ENCODE measurements at regions not wholly inside any gene's neighbourhood (a gene's known extent, or its start where the extent isn't known, plus 50 kb on each side); places are given as distances from the start of the nearest gene placed in this dataset.

DNA sequence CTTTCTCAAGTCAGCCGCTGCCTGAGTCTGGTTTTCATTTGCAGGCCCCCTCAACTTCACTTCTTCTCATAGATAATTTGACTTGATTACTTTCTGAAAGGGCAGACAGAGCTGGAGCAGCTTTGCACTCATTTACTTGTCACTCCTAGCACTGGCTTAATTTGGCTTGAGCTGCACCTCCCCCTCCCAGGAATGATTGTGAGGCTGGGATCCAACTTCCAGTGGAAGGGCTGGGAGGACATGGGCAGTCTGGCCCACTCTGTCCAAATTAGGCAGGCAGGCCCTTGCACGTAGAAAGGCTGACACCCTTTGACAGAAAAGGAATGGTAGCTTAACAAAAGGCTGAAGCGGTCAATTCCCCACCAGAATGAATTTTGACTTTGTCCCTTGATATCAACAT lies 453.9 kb downstream of the ETS1 start:
- H3K4me3 ChIP-seq, result no peak overlapping the region
- CTCF ChIA-PET, result interaction anchor here (1.9 kb wide), 1 partner anchor 24 kb away, joined by 8 read pairs; no protein-coding TSS in a partner anchor
- H3K9ac ChIP-seq (ENCODE audit: control insufficient read depth, insufficient read depth, low read length), result no peak overlapping the region
- in situ Hi-C loops (cut with MboI) (no loop called here), intact Hi-C loops (cut with micrococcal nuclease; ENCODE audit: unreplicated experiment) (no loop called here)
- no peaks in the 10 kb centered on the region for H3K79me2 ChIP-seq (ENCODE audit: control insufficient read depth, insufficient read depth, low read length)
- TF ChIP-seq ASH2L (IDR thresholded peaks at IDR 0.05; ENCODE audit: borderline replicate concordance, low read depth) (no peak), MEF2A (IDR thresholded peaks at IDR 0.05; ENCODE audit: insufficient read depth, low read depth, low read length) (no peak)
- TF ChIP-seq, protein P1, sequence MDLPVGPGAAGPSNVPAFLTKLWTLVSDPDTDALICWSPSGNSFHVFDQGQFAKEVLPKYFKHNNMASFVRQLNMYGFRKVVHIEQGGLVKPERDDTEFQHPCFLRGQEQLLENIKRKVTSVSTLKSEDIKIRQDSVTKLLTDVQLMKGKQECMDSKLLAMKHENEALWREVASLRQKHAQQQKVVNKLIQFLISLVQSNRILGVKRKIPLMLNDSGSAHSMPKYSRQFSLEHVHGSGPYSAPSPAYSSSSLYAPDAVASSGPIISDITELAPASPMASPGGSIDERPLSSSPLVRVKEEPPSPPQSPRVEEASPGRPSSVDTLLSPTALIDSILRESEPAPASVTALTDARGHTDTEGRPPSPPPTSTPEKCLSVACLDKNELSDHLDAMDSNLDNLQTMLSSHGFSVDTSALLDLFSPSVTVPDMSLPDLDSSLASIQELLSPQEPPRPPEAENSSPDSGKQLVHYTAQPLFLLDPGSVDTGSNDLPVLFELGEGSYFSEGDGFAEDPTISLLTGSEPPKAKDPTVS (IDR thresholded peaks at IDR 0.05; ENCODE audit: low read depth, low read length), result no peak
- H2AFZ ChIP-seq (ENCODE audit: control insufficient read depth, low read depth, low read length), result no peak overlapping the region
- H3K27me3 ChIP-seq (replicated peaks in 1 of 2; ENCODE audit: control insufficient read depth in 2 of 2, insufficient read depth in 2 of 2, low read length in 1 of 2), result no peaks in the 10 kb centered on the region
- no peak overlapping the region for H3K27ac ChIP-seq (ENCODE audit: control insufficient read depth, insufficient read depth)
- SMC1A ChIA-PET (ENCODE audit: uncharacterized antibody, unreplicated experiment), result no interaction called here
- no peaks in the 10 kb centered on the region for H4K20me1 ChIP-seq (ENCODE audit: control insufficient read depth, insufficient read depth)
- WGBS (ENCODE audit: insufficient coverage, insufficient replicate concordance, low lambda C conversion rate, missing lambda C conversion rate), result 20% methylated on average over 3 of the region's 3 CpGs
- BruUV-seq (replicated peaks), result no TSS peak
- DNase-seq (ENCODE audit: low read depth, low spot score), result no peak
- POLR2A ChIA-PET, result no interaction called here
- H3K4me1 ChIP-seq (ENCODE audit: control insufficient read depth, insufficient read depth, low read length), result no peaks in the 10 kb centered on the region
- no peak for ATAC-seq
- FAIRE-seq, result no peak
- no peaks in the 10 kb centered on the region for H3K36me3 ChIP-seq (ENCODE audit: control insufficient read depth in 2 of 2, insufficient read depth in 2 of 2, low read length in 1 of 2)
- H3K4me2 ChIP-seq (ENCODE audit: control insufficient read depth, insufficient read depth), result no peak overlapping the region
- H3K9me3 ChIP-seq (replicated peaks; ENCODE audit: control insufficient read depth, insufficient read depth, low read length), result no peaks in the 10 kb centered on the region
- RAD21 ChIA-PET (ENCODE audit: unreplicated experiment), result no interaction called here

GRCh38 chr11:128130052-128130451 lies 457.3 kb downstream of the ETS1 start:
- ATAC-seq (no peak), FAIRE-seq (no peak), DNase-seq (ENCODE audit: low read depth, low spot score) (no peak)
- no peaks in the 10 kb centered on the region for H3K36me3 ChIP-seq (ENCODE audit: control insufficient read depth in 2 of 2, insufficient read depth in 2 of 2, low read length in 1 of 2)
- in situ Hi-C loops (cut with MboI) (no loop called here), intact Hi-C loops (cut with micrococcal nuclease; ENCODE audit: unreplicated experiment) (no loop called here)
- H3K9me3 ChIP-seq (replicated peaks; ENCODE audit: control insufficient read depth, insufficient read depth, low read length), result no peaks in the 10 kb centered on the region
- no peaks in the 10 kb centered on the region for H3K27me3 ChIP-seq (replicated peaks in 1 of 2; ENCODE audit: control insufficient read depth in 2 of 2, insufficient read depth in 2 of 2, low read length in 1 of 2)
- H4K20me1 ChIP-seq (ENCODE audit: control insufficient read depth, insufficient read depth), result no peaks in the 10 kb centered on the region
- ChIA-PET RAD21 (ENCODE audit: unreplicated experiment) (no interaction called here), SMC1A (ENCODE audit: uncharacterized antibody, unreplicated experiment) (interaction anchor here (1.7 kb wide), 1 partner anchor 28 kb away, joined by 10 read pairs; no protein-coding TSS in a partner anchor), POLR2A (no interaction called here), CTCF (interaction anchor here (0.6 to 2.4 kb wide), 4 partner anchors 9 to 1996 kb away, joined by 3 to 7 read pairs (median 3); no protein-coding TSS in a partner anchor)
- no peaks in the 10 kb centered on the region for H3K79me2 ChIP-seq (ENCODE audit: control insufficient read depth, insufficient read depth, low read length)
- no TSS peak for BruUV-seq (replicated peaks)
- H3K27ac ChIP-seq (ENCODE audit: control insufficient read depth, insufficient read depth), result no peak overlapping the region
- H2AFZ ChIP-seq (ENCODE audit: control insufficient read depth, low read depth, low read length), result no peak overlapping the region
- H3K4me1 ChIP-seq (ENCODE audit: control insufficient read depth, insufficient read depth, low read length), result no peaks in the 10 kb centered on the region
- no peak overlapping the region for H3K4me3 ChIP-seq
- no peak overlapping the region for H3K4me2 ChIP-seq (ENCODE audit: control insufficient read depth, insufficient read depth)
- H3K9ac ChIP-seq (ENCODE audit: control insufficient read depth, insufficient read depth, low read length), result no peak overlapping the region
- TF ChIP-seq, protein P2, sequence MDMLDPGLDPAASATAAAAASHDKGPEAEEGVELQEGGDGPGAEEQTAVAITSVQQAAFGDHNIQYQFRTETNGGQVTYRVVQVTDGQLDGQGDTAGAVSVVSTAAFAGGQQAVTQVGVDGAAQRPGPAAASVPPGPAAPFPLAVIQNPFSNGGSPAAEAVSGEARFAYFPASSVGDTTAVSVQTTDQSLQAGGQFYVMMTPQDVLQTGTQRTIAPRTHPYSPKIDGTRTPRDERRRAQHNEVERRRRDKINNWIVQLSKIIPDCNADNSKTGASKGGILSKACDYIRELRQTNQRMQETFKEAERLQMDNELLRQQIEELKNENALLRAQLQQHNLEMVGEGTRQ (IDR thresholded peaks at IDR 0.05; ENCODE audit: borderline replicate concordance, low read depth, low read length), result no peak
- TF ChIP-seq BRCA1 (IDR thresholded peaks at IDR 0.05; ENCODE audit: low read depth, low read length) (no peak), BCLAF1 (IDR thresholded peaks at IDR 0.05) (no peak), ZBTB11 (CRISPR knock-in tag; IDR thresholded peaks at IDR 0.05) (no peak), MYC (IDR thresholded peaks at IDR 0.05; ENCODE audit: insufficient read depth, insufficient read length, insufficient replicate concordance, low read length, severe bottlenecking) (no peak), ATF7 (IDR thresholded peaks at IDR 0.05; ENCODE audit: low read depth) (no peak)

All from GM12878 (cell line).